ENCODE measurements at regions not wholly inside any gene's neighbourhood (a gene's known extent, or its start where the extent isn't known, plus 50 kb on each side); places are given as distances from the start of the nearest gene placed in this dataset.

- no peak for DNase-seq (ENCODE audit: low read depth)
Measured at GRCh38 chr2:41409328-41409727, 638.5 kb upstream of the PKDCC start.

- DNase-seq (ENCODE audit: low read depth), result no peak
Measured at GRCh38 chr2:41410011-41410410, 637.8 kb upstream of the PKDCC start.

- no peak for DNase-seq (ENCODE audit: low read depth)
Measured at GRCh38 chr2:41413813-41414485, 633.9 kb upstream of the PKDCC start.

- DNase-seq (ENCODE audit: low read depth), result no peak
Measured at GRCh38 chr2:41414486-41415230, 633.2 kb upstream of the PKDCC start.

GRCh38 chr2:41417511-41417910 lies 630.3 kb upstream of the PKDCC start:
- no peak for DNase-seq (ENCODE audit: low read depth)

GRCh38 chr2:41420219-41420618 lies 627.6 kb upstream of the PKDCC start:
- no peak for DNase-seq (ENCODE audit: low read depth)

- no peak for DNase-seq (ENCODE audit: low read depth)
Measured at GRCh38 chr2:41420872-41421271, 626.9 kb upstream of the PKDCC start.

GRCh38 chr2:41431756-41432155 lies 616.1 kb upstream of the PKDCC start:
- DNase-seq (ENCODE audit: low read depth), result no peak

- no peak for DNase-seq (ENCODE audit: low read depth)
Measured at GRCh38 chr2:41432459-41432858, 615.4 kb upstream of the PKDCC start.

- DNase-seq (ENCODE audit: low read depth), result no peak
Measured at GRCh38 chr2:41434991-41435390, 612.8 kb upstream of the PKDCC start.

- no peak for DNase-seq (ENCODE audit: low read depth)
Measured at GRCh38 chr2:41441958-41442357, 605.9 kb upstream of the PKDCC start.

- no peak for DNase-seq (ENCODE audit: low read depth)
Measured at GRCh38 chr2:41445865-41446264, 602.0 kb upstream of the PKDCC start.

GRCh38 chr2:41446266-41446665 lies 601.6 kb upstream of the PKDCC start:
- DNase-seq (ENCODE audit: low read depth), result no peak

GRCh38 chr2:41448221-41448620 lies 599.6 kb upstream of the PKDCC start:
- no peak for DNase-seq (ENCODE audit: low read depth)

- DNase-seq (ENCODE audit: low read depth), result no peak
Measured at GRCh38 chr2:41457026-41457425, 590.8 kb upstream of the PKDCC start.

- DNase-seq (ENCODE audit: low read depth), result no peak
Measured at GRCh38 chr2:41460661-41461060, 587.2 kb upstream of the PKDCC start.

GRCh38 chr2:41464395-41464794 lies 583.4 kb upstream of the PKDCC start:
- no peak for DNase-seq (ENCODE audit: low read depth)

GRCh38 chr2:41475959-41476358 lies 571.9 kb upstream of the PKDCC start:
- no peak for DNase-seq (ENCODE audit: low read depth)

GRCh38 chr2:41482659-41483058 lies 565.2 kb upstream of the PKDCC start:
- no peak for DNase-seq (ENCODE audit: low read depth)

- DNase-seq (ENCODE audit: low read depth), result no peak
Measured at GRCh38 chr2:41483226-41483625, 564.6 kb upstream of the PKDCC start.

GRCh38 chr2:41483982-41484857 lies 563.6 kb upstream of the PKDCC start:
- DNase-seq (ENCODE audit: low read depth), result no peak

- DNase-seq (ENCODE audit: low read depth), result no peak
Measured at GRCh38 chr2:41484858-41485234, 563.0 kb upstream of the PKDCC start.

GRCh38 chr2:41486948-41487347 lies 560.9 kb upstream of the PKDCC start:
- no peak for DNase-seq (ENCODE audit: low read depth)

Data from fibroblast of gingiva (primary cell).